ENCODE measurements at regions not wholly inside any gene's neighbourhood (a gene's known extent, or its start where the extent isn't known, plus 50 kb on each side); places are given as distances from the start of the nearest gene placed in this dataset.

- ATAC-seq (ENCODE audit: low read depth) (no peak), DNase-seq (peak; percentile 67)
- H3K4me3 ChIP-seq (ENCODE audit: control extremely low read depth in 1 of 5, extremely low read depth in 1 of 5, insufficient read depth in 1 of 5, low read depth in 2 of 5, low read length in 4 of 5) = no peak overlapping the region
- H3K27ac ChIP-seq (ENCODE audit: low read length in 2 of 2) = no peak overlapping the region
- H2AFZ ChIP-seq (ENCODE audit: insufficient read depth, low read depth, low read length, poor library complexity, severe bottlenecking) = no peak overlapping the region
- H3K9ac ChIP-seq (ENCODE audit: low read length) = no peak overlapping the region
- no peaks in the 10 kb centered on the region for H3K27me3 ChIP-seq (replicated peaks in 1 of 4; ENCODE audit: control extremely low read depth in 1 of 4, control insufficient read depth in 3 of 4, insufficient read depth in 4 of 4, low read length in 3 of 4)
- H3K9me3 Mint-ChIP-seq (ENCODE audit: insufficient read depth) = peaks cover 3% of the 10 kb centered on the region
- H3K4me1 ChIP-seq (ENCODE audit: control insufficient read depth in 2 of 2, insufficient read depth in 2 of 2, low read length in 2 of 2) = peaks cover 31 to 35% of the 10 kb centered on the region in 2 donors
- intact Hi-C loops (cut with micrococcal nuclease) = loop anchor here (5.0 to 10.0 kb wide), 5 partner anchors 186 to 1466 kb away; partner anchors contain the start of genes TRIO and ZNF622
- no peaks in the 10 kb centered on the region for H3K79me2 ChIP-seq (ENCODE audit: control insufficient read depth, insufficient read depth, low read length)
- H3K27ac Mint-ChIP-seq = peak overlapping the region; percentile 48
- TF ChIP-seq EZH2 (IDR thresholded peaks at IDR 0.05; ENCODE audit: borderline replicate concordance, insufficient read depth, low read depth, low read length, poor library complexity, severe bottlenecking) (no peak), CTCF (IDR thresholded peaks at IDR 0.05) (no peak)
- peaks cover 48% of the 10 kb centered on the region for H3K4me1 Mint-ChIP-seq
- peaks cover 0 to 5% (median 0%) of the 10 kb centered on the region in 3 donors for H3K9me3 ChIP-seq (ENCODE audit: control extremely low read depth in 1 of 3, control insufficient read depth in 2 of 3, insufficient read depth in 1 of 3, low read length in 2 of 3)
- peak overlapping the region; percentile 61 for H3K4me3 Mint-ChIP-seq
- no peaks in the 10 kb centered on the region for H3K27me3 Mint-ChIP-seq
- 0% methylated on average over 1 of the region's 3 CpGs for WGBS (ENCODE audit: insufficient coverage)
- no peaks in the 10 kb centered on the region for H3K36me3 ChIP-seq (replicated peaks in 1 of 2; ENCODE audit: control extremely low read depth in 1 of 2, control insufficient read depth in 1 of 2, extremely low read depth in 1 of 2, insufficient read depth in 2 of 2, low read length in 1 of 2)
- CTCF ChIA-PET = interaction anchor here (0.9 kb wide), 1 partner anchor 10 kb away, joined by 3 read pairs; no protein-coding TSS in a partner anchor
- H3K4me2 ChIP-seq (replicated peaks; ENCODE audit: low read depth, low read length, poor library complexity, severe bottlenecking) = peak overlapping the region; percentile 14
- POLR2A ChIA-PET = no interaction called here
- H4K20me1 ChIP-seq (ENCODE audit: control insufficient read depth, insufficient read depth, low read length, poor library complexity, severe bottlenecking) = no peaks in the 10 kb centered on the region
Observed at GRCh38 chr5:14998491-14998890, 126.9 kb upstream of the ANKH start.

- H3K4me2 ChIP-seq (replicated peaks; ENCODE audit: low read depth, low read length, poor library complexity, severe bottlenecking) = peak overlapping the region; percentile 40
- TF ChIP-seq CTCF (IDR thresholded peaks at IDR 0.05) = no peak
- TF ChIP-seq EZH2 (IDR thresholded peaks at IDR 0.05; ENCODE audit: borderline replicate concordance, insufficient read depth, low read depth, low read length, poor library complexity, severe bottlenecking) = no peak
- Mint-ChIP-seq H3K9me3 (ENCODE audit: insufficient read depth) (peaks cover 3% of the 10 kb centered on the region), H3K27me3 (no peaks in the 10 kb centered on the region), H3K4me1 (peaks cover 63% of the 10 kb centered on the region), H3K27ac (peak overlapping the region; percentile 71), H3K4me3 (peak overlapping the region; percentile 24)
- 0% methylated on average over 2 of the region's 3 CpGs for WGBS (ENCODE audit: insufficient coverage)
- POLR2A ChIA-PET = interaction anchor here (1.0 kb wide), 1 partner anchor 188 kb away, joined by 3 read pairs; no protein-coding TSS in a partner anchor
- no peaks in the 10 kb centered on the region for H3K79me2 ChIP-seq (ENCODE audit: control insufficient read depth, insufficient read depth, low read length)
- peaks cover 0 to 5% (median 0%) of the 10 kb centered on the region in 3 donors for H3K9me3 ChIP-seq (ENCODE audit: control extremely low read depth in 1 of 3, control insufficient read depth in 2 of 3, insufficient read depth in 1 of 3, low read length in 2 of 3)
- DNase-seq (peak; percentile 85), ATAC-seq (ENCODE audit: low read depth) (peak; percentile 69)
- intact Hi-C loops (cut with micrococcal nuclease) = loop anchor here (1.0 to 10.0 kb wide), 6 partner anchors 126 to 1468 kb away; partner anchors contain the start of genes ANKH, TRIO and ZNF622
- H3K4me1 ChIP-seq (ENCODE audit: control insufficient read depth in 2 of 2, insufficient read depth in 2 of 2, low read length in 2 of 2) = peaks cover 35 to 39% of the 10 kb centered on the region in 2 donors
- H3K27me3 ChIP-seq (replicated peaks in 1 of 4; ENCODE audit: control extremely low read depth in 1 of 4, control insufficient read depth in 3 of 4, insufficient read depth in 4 of 4, low read length in 3 of 4) = no peaks in the 10 kb centered on the region
- H3K4me3 ChIP-seq (ENCODE audit: control extremely low read depth in 1 of 5, extremely low read depth in 1 of 5, insufficient read depth in 1 of 5, low read depth in 2 of 5, low read length in 4 of 5) = no peak overlapping the region
- H3K9ac ChIP-seq (ENCODE audit: low read length) = no peak overlapping the region
- peak overlapping the region; percentile 37 to 59 for H3K27ac ChIP-seq (ENCODE audit: low read length in 2 of 2)
- no peak overlapping the region for H2AFZ ChIP-seq (ENCODE audit: insufficient read depth, low read depth, low read length, poor library complexity, severe bottlenecking)
- no peaks in the 10 kb centered on the region for H3K36me3 ChIP-seq (replicated peaks in 1 of 2; ENCODE audit: control extremely low read depth in 1 of 2, control insufficient read depth in 1 of 2, extremely low read depth in 1 of 2, insufficient read depth in 2 of 2, low read length in 1 of 2)
- H4K20me1 ChIP-seq (ENCODE audit: control insufficient read depth, insufficient read depth, low read length, poor library complexity, severe bottlenecking) = no peaks in the 10 kb centered on the region
- CTCF ChIA-PET = interaction anchor here (0.8 to 2.2 kb wide), 6 partner anchors 40 to 312 kb away, joined by 3 to 12 read pairs (median 4); no protein-coding TSS in a partner anchor
Observed at GRCh38 chr5:14996997-14997396, 125.4 kb upstream of the ANKH start.

Measured in B cell (primary cell).